ENCODE measurements at regions not wholly inside any gene's neighbourhood (a gene's known extent, or its start where the extent isn't known, plus 50 kb on each side); places are given as distances from the start of the nearest gene placed in this dataset.
"Not testable (repeated sequence)": the region's sequence is repeated elsewhere in the genome, so short reads cannot be mapped to it uniquely, and the experiment has no call there.

GRCh38 chr3:73148682-73149081 is 87.2 kb downstream of the EBLN2 start:
- ChIA-PET CTCF (no interaction called here), POLR2A (interaction anchor here (0.7 kb wide), 1 partner anchor 9 kb away, joined by 3 read pairs; no protein-coding TSS in a partner anchor)
- no peak for DNase-seq (ENCODE audit: unreplicated experiment)
- intact Hi-C loops (cut with micrococcal nuclease): no loop called here
- Mint-ChIP-seq H3K27me3 (ENCODE audit: insufficient read depth, unreplicated experiment) (peaks cover 31% of the 10 kb centered on the region), H3K9me3 (ENCODE audit: unreplicated experiment) (no peaks in the 10 kb centered on the region), H3K27ac (ENCODE audit: low read depth, unreplicated experiment) (no peak overlapping the region), H3K36me3 (ENCODE audit: insufficient read depth, unreplicated experiment) (no peaks in the 10 kb centered on the region), H3K4me1 (ENCODE audit: insufficient read depth, unreplicated experiment) (no peaks in the 10 kb centered on the region), H3K4me3 (ENCODE audit: unreplicated experiment) (no peak overlapping the region)
- BruUV-seq (replicated peaks): no TSS peak
- TF ChIP-seq CTCF (IDR thresholded peaks at IDR 0.05; ENCODE audit: unreplicated experiment): no peak

GRCh38 chr3:73150369-73151130 is 89.1 kb downstream of the EBLN2 start:
- BruUV-seq (replicated peaks): no TSS peak
- H3K27ac Mint-ChIP-seq (ENCODE audit: low read depth, unreplicated experiment): no peak overlapping the region
- no peaks in the 10 kb centered on the region for H3K36me3 Mint-ChIP-seq (ENCODE audit: insufficient read depth, unreplicated experiment)
- H3K27me3 Mint-ChIP-seq (ENCODE audit: insufficient read depth, unreplicated experiment): peaks cover 31% of the 10 kb centered on the region
- H3K9me3 Mint-ChIP-seq (ENCODE audit: unreplicated experiment): no peaks in the 10 kb centered on the region
- intact Hi-C loops (cut with micrococcal nuclease): no loop called here
- CTCF ChIA-PET: interaction anchor here (0.6 to 0.7 kb wide), 3 partner anchors 11 to 283 kb away, joined by 3 to 4 read pairs (median 3); no protein-coding TSS in a partner anchor
- DNase-seq (ENCODE audit: unreplicated experiment): no peak
- POLR2A ChIA-PET: no interaction called here
- H3K4me1 Mint-ChIP-seq (ENCODE audit: insufficient read depth, unreplicated experiment): no peaks in the 10 kb centered on the region
- no peak overlapping the region for H3K4me3 Mint-ChIP-seq (ENCODE audit: unreplicated experiment)
- no peak for TF ChIP-seq CTCF (IDR thresholded peaks at IDR 0.05; ENCODE audit: unreplicated experiment)

- H3K27ac Mint-ChIP-seq (ENCODE audit: low read depth, unreplicated experiment); H3K36me3 Mint-ChIP-seq (ENCODE audit: insufficient read depth, unreplicated experiment); H3K4me3 Mint-ChIP-seq (ENCODE audit: unreplicated experiment); DNase-seq (ENCODE audit: unreplicated experiment); BruUV-seq (replicated peaks); POLR2A ChIA-PET; H3K4me1 Mint-ChIP-seq (ENCODE audit: insufficient read depth, unreplicated experiment); intact Hi-C loops (cut with micrococcal nuclease); H3K9me3 Mint-ChIP-seq (ENCODE audit: unreplicated experiment): not testable (repeated sequence)
- peaks cover 28% of the 10 kb centered on the region for H3K27me3 Mint-ChIP-seq (ENCODE audit: insufficient read depth, unreplicated experiment)
- CTCF ChIA-PET: interaction anchor here (0.7 to 1.6 kb wide), 2 partner anchors 279 to 676 kb away, joined by 3 to 4 read pairs; no protein-coding TSS in a partner anchor
Measured at GRCh38 chr3:73152571-73152970, 91.1 kb downstream of the EBLN2 start.

- CTCF ChIA-PET: interaction anchor here (0.7 to 1.6 kb wide), 2 partner anchors 278 to 675 kb away, joined by 3 to 4 read pairs; no protein-coding TSS in a partner anchor
- BruUV-seq (replicated peaks); H3K9me3 Mint-ChIP-seq (ENCODE audit: unreplicated experiment); H3K4me1 Mint-ChIP-seq (ENCODE audit: insufficient read depth, unreplicated experiment); DNase-seq (ENCODE audit: unreplicated experiment); H3K4me3 Mint-ChIP-seq (ENCODE audit: unreplicated experiment); H3K27ac Mint-ChIP-seq (ENCODE audit: low read depth, unreplicated experiment); H3K36me3 Mint-ChIP-seq (ENCODE audit: insufficient read depth, unreplicated experiment); POLR2A ChIA-PET; intact Hi-C loops (cut with micrococcal nuclease): not testable (repeated sequence)
- H3K27me3 Mint-ChIP-seq (ENCODE audit: insufficient read depth, unreplicated experiment): peaks cover 23% of the 10 kb centered on the region
Measured at GRCh38 chr3:73153057-73153456, 91.6 kb downstream of the EBLN2 start.

- CTCF ChIA-PET; intact Hi-C loops (cut with micrococcal nuclease); BruUV-seq (replicated peaks); H3K27ac Mint-ChIP-seq (ENCODE audit: low read depth, unreplicated experiment); POLR2A ChIA-PET; H3K36me3 Mint-ChIP-seq (ENCODE audit: insufficient read depth, unreplicated experiment); H3K9me3 Mint-ChIP-seq (ENCODE audit: unreplicated experiment); H3K4me1 Mint-ChIP-seq (ENCODE audit: insufficient read depth, unreplicated experiment); H3K4me3 Mint-ChIP-seq (ENCODE audit: unreplicated experiment); DNase-seq (ENCODE audit: unreplicated experiment): not testable (repeated sequence)
- peaks cover 11% of the 10 kb centered on the region for H3K27me3 Mint-ChIP-seq (ENCODE audit: insufficient read depth, unreplicated experiment)
Measured at GRCh38 chr3:73154261-73154660, 92.8 kb downstream of the EBLN2 start.

GRCh38 chr3:73155441-73155840 is 94.0 kb downstream of the EBLN2 start:
- H3K4me1 Mint-ChIP-seq (ENCODE audit: insufficient read depth, unreplicated experiment); intact Hi-C loops (cut with micrococcal nuclease): not testable (repeated sequence)

More at GRCh38 chr3:73155441-73155840, 94.0 kb downstream of the EBLN2 start:
- H3K36me3 Mint-ChIP-seq (ENCODE audit: insufficient read depth, unreplicated experiment); H3K27ac Mint-ChIP-seq (ENCODE audit: low read depth, unreplicated experiment); H3K9me3 Mint-ChIP-seq (ENCODE audit: unreplicated experiment); H3K4me3 Mint-ChIP-seq (ENCODE audit: unreplicated experiment); DNase-seq (ENCODE audit: unreplicated experiment); BruUV-seq (replicated peaks); H3K27me3 Mint-ChIP-seq (ENCODE audit: insufficient read depth, unreplicated experiment); POLR2A ChIA-PET: not testable (repeated sequence)
- CTCF ChIA-PET: interaction anchor here (0.7 kb wide), 1 partner anchor 18 kb away, joined by 4 read pairs; no protein-coding TSS in a partner anchor
